ENCODE measurements at regions not wholly inside any gene's neighbourhood (a gene's known extent, or its start where the extent isn't known, plus 50 kb on each side); places are given as distances from the start of the nearest gene placed in this dataset.

DNA sequence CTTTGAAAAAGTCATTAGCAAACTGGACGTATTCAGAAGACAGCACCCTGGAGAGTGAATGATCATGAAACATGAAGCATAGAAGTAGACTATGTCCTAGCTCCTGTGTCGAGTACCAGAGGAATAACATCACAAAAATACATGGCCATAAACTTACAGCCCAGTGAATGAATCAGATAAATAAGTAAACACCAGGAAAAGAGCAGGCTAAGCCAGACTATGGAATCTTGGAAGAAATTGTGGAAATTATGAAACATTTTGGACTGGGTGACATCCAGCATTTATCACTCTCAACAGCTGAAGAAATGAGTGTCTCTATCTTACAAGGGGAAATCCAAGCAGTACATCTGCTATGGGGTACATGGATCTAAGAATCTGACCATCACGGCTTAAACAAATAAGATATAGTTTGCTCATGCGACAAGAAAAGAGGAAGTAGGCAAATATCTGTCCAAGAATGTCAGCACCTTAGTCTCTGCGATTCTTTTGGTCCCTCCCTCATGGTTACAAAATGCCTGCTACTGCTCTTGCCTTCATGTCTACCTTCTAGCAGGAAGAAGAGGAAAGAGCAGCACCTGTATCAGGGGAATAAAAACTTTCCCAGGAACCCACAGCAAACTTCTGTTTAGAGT is 481.5 kb downstream of the BCOR start:
- DNase-seq, result no peak

DNA sequence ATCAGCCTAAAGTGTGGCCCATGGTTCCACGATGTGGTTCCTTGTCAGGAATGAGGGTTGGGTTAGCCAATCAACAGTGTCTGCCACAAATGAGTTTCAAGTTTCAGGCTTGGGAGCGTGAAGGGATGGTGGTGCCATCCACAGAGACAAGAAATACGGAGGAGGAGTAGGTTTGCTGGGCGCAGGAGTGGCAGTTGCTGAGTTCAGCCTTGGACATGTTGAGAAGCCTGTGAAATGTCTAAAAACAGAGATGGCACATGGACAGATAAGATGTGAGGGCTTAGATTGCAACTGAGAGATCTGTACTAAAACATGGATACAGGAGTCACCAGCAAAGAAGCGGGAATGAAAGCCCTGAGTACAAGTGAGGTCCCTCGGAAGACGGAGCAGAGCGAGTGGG is 481.0 kb downstream of the BCOR start:
- DNase-seq, result no peak

DNA sequence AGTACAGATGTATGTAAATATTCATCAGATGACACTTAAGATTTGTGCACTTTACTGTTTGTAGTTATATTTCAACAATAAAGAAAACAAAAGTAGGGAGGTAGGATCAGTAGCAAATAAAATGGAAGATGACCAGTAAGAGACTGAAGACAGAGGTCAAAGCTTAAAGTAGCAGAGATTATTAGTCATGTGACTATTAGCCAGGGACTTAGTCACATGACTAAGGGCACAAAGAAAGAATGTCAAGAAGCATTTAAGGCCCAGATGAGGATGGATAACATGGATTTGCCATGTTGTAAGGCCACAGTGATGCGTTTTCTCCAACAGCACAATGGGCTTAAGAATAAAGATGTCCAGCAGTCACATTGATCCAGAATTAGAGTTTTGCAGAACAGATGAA is 479.6 kb downstream of the BCOR start:
- DNase-seq, result no peak

DNA sequence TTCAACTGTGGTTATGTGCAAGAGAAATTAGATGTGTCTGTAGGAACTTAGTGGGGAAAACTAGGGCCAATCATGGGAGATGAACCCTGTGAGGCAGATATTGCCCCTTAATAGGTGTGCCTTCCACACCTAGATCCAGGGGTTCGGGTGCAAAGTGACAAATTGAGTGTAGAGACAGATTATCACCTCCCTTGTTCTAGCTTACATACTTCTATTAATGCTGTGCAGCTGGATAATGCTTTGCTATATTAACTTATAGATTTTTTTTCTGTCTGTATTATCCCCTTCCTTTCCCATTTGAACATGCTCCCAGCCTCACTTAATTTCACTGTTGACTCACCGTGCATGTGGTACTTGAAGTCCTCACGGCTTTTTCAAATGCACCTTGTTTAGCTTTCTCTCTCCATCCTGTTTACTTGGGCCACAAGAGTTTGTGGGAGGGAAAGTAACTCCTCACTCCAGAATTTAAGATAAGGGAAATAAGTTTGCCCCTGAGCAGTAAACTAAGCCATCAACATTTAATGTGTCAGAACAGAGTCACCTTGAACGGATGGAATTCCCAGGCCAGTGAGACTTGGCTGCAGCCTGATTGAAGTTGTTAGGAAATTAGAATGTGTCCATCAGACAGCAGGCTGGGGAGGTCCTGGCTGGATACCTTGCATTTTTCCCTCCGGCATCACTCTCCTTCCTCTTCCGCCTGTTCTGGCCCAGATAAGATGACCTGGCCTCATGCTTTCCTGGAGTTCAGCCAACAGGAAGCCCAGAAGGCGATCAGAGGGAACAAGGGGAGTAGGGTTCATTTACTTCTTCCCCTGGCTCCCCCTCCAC is 478.4 kb downstream of the BCOR start:
- DNase-seq, result no peak

DNA sequence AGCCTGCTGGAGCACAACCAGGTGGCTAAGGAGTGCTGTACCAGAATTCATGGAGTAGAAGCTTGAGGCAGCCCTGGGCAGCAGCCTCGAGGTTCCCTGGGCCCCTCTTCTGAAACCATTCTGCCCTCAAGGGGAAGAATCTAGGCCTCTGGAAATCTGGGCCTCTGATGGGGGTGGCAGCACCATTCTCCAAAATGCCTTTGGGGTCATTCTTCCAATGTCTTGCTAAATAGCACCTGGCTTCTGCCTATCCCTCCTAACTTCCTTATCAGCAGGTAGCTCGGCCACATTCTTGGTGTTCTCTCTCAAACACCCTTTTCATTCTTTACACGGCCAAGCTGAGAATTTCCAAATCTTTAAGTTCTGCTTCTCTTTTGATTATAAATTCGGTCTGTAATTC is 473.6 kb downstream of the BCOR start:
- DNase-seq, result no peak

DNA sequence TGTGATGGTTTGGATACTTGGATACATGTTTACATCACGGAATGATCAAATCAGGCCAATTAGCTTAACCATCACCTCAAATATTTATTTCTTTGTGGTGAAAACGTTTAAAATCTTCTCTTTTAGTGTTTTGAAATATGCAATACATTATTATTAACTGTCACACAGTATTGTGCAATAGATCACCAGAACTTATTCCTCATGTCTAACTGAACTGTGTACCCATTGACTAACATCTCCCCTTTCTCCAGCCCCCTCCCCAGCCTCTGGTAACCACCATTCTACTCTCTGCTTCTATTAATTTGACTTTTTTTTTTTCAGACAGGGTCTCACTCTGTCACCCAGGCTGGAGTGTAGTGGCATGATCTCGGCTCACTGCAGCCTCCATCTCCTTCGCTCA is 471.9 kb downstream of the BCOR start:
- no peak for DNase-seq

DNA sequence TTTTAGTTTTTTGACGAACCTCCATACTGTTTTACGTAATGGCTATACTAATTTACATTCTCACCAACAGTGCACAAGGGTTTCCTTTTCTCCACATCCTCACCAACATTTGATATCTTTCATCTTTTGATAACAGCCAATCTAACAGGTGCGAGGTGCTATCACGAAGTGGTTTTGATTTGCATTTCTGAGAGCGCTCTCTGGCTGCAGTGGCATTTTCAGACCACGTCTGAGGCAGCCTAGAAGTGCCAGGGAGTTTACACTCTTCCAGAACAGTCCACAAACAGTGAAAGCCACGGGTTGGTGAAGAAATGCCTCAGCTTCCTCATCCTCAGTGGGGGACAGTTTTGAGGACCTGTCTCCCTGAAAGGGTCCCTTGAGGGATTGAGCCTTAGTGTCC is 471.0 kb downstream of the BCOR start:
- DNase-seq, result no peak

DNA sequence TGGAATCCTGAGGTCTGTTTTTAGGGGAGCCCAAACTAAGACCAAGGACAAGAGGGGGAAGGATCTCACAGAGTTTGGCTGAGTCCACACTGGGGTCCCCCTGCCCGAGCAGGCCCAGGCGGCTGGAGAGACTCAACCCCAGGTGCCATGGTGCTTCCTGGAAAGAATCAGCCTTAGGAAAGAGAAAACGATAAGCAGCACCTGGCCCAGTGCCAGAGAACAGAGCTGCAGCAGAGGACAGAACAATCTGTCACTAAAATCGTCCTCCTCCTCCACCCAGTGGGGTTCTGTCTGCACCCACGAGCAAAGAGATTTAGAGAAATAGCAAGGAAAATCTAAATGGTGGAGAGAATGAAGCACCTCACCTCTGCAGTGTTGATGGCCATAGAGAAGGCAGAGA is 470.5 kb downstream of the BCOR start:
- DNase-seq, result no peak

DNA sequence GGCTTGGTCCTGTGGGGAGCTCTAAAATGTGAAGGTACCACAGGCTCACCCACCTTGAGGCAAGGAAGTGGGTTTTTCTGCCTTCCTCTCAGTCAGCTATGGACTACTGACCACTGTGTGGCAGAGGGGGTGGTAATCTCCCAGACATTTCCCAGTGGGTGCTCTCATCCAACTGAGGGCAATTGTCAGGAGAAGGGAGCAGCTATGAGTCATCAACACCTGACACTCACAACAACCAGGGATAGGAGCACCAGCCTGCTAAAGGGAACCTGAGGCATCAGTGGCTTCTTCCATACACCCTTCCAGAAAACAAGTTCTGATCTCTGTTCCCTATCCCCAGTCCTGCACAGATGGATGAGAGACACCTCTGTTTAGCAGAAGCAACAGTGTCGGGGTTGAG is 468.8 kb downstream of the BCOR start:
- DNase-seq, result no peak

DNA sequence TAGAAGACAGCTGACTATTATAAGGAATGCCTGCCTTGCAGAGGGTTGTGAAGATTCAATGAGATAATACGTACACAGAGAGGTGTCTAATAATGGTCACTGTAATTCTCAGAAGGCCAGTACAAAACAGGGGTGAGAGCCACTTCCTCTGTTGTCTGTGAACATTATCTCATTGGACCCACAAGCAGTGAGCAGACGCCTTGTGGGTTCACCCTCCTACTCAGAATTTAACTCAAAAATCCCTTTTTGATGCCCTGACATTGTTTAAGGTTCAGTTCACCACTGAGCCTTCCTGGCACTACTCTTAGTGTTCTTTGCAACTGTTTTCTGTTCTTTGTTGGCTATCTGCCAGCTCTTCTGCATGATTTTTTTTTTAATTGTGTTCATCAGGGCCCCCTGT is 467.4 kb downstream of the BCOR start:
- DNase-seq, result no peak

DNA sequence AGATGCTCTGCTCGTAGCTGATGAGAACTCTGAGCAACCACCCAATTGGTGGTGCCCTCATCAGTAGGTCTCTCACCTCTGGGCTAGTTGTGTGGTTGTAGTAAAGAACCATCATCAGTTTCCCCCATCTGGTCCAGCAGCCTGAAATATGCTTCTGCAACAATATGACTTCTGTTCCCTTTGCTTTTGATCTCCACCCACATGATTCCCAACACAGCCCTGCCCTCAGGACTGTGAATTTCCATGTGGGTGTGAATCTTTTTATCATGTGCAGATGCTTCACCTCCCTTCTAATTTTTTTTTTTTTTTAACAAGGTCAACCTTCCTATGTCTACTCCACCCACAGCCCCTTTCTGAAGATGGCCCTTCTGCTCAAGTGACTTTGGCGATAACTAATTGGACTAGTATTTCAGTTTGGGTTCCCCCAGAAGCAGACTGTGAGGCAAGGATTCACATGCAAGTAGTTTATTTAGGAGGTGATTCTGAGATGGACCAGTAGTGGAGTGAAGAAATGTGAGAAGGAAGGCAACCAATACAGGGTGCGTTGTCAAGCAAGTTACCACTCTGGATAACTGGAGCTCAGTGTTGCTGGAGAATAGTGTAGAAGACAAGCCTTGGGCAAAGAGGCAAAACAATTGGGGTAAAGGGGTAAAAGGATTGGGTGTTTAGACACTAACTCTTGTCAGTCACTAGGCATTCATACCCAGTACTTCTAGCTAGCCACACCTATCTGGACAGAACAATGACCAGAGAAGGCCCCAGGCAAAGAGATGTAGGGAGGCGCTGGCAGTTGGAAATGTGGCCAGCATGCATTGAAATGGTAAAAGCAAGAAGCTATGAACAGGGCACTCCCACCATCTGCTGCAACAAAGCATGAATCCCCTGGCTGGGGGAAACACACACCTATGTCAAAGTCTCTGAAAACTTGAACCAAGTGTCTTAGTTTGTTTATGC is 466.2 kb downstream of the BCOR start:
- no peak for DNase-seq

DNA sequence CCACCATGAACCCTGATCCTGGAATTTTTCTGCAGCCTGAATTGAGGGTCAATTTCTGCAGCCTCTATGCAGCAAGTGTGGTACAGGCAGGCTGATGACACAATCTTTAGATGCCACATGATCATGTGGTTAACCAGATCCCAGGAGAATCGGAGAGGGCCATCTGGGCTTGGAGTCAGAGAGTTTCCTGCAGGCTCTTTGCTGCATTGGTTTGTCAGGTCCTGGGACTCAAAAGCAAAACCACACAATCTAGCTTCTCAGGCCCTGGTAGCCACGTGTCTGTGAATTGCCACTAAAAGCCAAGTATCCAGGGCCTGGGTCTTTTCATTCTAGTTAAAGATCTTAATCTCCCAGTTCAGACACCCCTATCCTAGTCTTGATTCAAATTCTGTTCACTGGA is 464.5 kb downstream of the BCOR start:
- DNase-seq, result peak in 1 of 3 experiments; percentile 7

DNA sequence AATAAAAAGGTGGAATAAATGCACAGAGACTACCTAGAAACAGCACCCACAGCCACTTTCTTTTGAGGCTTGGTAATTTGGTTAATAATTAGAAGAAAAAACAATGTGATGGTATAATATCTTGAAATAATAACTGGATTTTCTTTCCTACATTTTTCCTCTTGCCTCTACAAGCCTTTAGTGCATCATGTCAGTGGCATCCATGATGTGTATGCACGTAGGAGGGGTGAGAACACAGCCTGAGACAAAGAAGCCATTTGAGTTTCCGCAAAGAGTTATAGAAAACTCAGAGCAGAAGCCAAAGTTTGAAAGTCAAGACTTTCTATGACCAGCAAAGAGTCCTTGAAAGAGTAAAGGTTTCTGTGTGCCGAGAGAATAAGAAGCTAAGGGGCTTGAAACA is 461.3 kb downstream of the BCOR start:
- no peak for DNase-seq

DNA sequence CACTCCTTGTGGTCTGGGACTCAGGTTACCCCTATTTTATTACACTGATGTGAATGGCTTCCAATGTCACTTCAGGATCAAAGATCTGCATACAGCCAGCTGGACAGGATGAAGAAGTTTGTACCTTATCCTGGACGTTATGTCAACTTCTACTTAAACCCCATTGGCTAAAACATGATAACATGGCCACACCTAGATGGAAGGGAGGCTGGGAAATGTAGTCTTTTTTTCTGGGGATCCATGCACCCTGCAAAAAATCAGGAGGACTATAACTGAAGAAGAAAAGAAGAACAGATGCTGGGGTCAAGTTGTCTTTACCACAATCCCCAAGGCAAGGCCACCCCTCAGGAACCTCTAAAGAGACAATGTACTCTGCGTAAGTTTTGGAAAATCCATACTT is 459.2 kb downstream of the BCOR start:
- DNase-seq, result no peak

DNA sequence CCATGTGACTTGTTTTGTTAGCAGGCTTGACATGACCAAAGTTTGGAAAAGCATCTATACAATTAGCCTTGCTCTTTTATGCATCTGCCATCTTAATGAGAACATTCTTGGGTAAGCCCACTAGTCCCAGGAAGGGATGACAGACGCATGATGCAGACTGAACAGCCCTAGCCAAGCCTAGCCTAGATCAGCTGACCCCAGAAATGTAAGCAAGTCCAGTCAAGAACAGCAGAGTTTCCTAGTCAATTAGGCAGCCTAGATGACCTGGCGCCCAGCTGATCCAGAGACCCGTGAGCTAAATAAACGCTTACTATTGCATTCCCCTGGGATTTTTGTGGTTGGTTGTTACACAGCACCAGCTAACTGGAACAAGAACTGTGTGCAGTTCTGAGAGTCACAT is 457.9 kb downstream of the BCOR start:
- no peak for DNase-seq

DNA sequence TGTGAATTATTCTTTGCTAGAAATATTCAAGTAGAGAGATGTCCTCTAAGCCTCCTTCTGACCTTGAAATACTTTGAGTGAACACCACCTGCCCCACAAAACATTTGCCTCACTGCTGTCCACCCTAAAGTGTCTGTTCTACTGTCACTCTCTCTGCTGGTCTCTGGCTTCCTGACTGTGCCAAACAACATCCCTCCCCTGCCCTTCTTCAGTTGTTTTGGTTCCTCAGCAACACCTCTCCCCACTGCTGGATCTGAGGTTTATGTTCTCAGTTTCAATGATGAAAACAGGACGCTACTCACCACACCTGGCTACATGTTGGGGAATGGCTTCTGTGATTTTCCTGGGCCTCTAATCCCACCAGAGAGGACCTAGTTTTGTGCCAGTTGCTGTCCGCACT is 456.9 kb downstream of the BCOR start:
- no peak for DNase-seq

DNA sequence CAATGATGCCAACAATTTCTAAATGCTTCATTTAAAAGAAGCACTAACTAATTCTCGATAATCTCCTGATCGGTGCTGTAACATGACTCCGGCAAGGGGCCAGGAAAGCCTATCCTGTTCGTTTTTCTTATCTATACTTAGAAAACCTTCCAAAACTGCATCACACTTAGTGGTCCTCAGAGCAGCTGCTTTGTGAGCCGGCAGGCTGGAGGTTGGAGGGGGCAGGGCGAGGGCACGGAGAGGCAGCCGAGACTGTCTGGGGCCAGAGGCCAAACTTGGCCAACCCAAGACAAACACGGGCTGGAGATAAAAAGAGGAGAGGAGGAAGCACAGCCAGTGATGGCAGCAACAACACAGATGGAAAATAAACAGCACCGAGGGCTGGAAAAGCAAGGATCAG is 455.7 kb downstream of the BCOR start:
- peak in 1 of 3 experiments; percentile 74 for DNase-seq

DNA sequence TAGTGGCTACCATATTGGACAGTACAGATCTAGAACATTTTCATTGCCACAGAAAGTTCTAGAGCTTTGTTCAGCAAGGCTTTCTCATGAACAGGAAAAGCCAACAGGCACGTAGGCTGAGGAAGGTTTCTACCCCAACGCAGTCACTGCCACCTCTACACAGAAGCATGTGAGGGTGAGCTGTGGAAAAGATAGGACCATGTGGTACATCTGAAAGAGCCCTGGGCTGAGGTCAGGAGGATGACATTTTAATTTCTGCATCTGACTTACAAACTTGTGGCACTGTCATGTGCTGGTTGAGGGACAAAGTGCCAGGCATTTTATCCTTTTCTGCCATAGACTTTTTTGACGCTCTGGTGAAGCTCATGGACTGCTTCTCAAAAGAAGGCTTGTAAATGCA is 454.2 kb downstream of the BCOR start:
- no peak for DNase-seq

DNA sequence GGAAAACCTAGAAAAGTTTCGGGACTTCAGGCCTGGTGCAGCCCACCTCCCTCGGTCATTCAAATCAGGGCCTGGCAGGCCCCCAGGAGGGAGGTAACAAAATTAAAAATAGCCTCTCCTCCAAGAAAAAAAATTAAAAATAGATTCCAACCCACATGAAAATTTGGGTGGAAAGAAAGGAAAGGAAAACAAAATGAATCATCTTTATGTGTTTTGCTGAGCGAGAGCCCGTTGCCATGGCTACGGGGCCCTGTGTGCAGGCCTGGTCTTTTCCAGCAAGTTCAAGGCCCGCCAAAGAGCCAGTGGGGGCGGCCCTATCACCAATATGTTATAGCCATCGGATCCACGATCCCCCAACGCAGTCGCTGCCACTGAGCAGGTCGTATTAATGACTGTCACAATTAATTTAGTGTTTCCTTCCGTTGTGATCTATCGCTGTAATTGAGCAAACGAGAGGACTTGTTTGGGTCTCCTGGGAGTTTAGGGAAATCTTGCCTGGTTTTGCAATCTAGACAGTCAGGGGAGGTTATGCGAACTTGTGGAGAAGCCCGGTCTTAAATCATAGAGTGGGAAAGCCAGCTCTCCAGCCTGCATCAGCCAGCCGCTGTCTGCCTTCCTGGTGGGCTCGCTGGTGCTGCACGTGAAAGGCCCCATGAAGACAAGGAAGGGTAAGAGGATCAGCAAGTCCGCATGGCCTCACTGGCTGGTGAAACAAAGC is 452.4 kb downstream of the BCOR start:
- no peak for DNase-seq

DNA sequence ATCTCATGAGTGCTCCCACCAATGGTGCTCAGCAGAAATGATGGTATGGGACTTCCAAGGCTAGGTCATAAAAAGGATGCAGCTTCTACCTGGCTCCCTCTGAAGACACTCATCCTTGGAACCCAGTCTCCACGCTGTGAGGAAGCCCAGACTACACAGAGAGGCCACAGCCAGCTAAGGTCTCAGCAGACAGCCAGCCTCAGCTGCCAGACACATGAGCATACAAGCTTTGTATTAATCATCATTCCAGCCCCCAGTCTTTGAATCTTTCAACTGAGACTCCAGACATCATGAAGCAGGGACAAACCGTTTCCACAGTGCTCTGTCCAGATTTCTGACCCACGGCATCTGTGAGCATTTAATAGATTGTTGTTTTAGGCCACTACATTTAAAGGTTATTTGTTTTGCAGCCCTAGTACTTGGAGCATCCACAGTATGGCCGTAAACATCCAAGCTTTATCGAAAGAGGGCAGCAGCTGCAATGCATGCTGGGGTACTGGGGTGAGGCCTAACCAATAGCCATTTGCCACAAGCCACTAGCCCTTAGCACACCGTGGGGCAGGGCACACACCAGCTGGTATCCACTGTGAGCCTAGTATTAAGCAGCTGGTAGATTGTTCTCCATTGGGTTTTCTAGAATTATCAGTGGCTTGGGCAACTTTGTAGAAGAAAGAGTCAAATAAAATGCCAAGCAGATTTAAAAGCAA is 449.1 kb downstream of the BCOR start:
- DNase-seq, result no peak

DNA sequence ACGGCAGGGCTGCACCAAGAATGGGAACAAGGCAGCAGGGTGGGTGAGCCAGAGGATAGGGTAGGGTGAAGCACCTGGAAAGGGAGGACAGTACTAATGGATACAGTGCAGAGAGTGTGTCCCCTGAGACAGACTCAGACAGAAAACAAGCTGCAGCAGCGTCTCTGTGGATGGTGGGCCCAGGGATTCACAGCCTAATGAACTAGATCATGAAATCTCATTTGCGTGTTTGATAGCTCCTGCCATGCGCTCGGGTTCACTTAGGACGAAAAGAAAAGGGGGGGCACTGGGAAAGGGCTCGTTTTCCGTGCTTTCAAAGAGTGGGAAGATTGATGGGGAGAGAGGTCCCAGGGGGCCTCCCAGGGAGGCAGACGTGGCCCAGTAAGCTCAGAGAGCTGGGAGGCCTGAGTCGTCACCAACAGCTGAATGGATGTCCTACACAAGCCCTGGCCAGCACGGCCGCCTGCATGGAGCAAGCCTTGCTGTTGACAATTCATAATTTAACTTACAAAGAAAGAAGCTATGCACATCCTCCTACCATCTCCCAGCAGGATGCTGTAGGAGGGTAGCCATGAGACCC is 446.9 kb downstream of the BCOR start:
- no peak for DNase-seq

DNA sequence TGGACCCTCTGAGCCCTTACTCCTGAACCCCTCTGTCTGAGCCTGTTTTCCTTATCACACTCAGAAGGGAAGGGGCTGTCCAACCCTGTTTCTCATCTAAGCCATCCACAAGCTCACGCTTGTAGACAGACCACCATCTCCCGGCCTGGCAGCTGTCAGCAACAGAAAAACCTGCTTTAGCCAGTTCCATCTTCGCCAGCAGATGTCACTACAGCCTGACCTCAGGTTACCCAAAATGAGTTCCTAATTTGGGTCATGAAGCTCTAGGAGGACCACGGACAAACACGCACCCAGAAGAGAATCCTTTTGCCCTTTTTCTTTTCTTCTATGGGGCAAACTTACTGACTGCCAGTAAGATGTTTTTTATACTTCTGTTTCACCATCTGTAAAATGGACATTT is 445.4 kb downstream of the BCOR start:
- DNase-seq, result peak in 1 of 3 experiments; percentile 22

Data from NCI-H1417 (cell line).